ENCODE measurements at regions not wholly inside any gene's neighbourhood (a gene's known extent, or its start where the extent isn't known, plus 50 kb on each side); places are given as distances from the start of the nearest gene placed in this dataset.
A peak's percentile ranks its signal among the peaks of the same experiment; 100 is the strongest.

- no peaks in the 10 kb centered on the region for H3K36me3 ChIP-seq (ENCODE audit: control insufficient read depth in 2 of 2, insufficient read depth in 1 of 2, low read length in 2 of 2)
- ChIA-PET CTCF (interaction anchor here (0.6 to 0.9 kb wide), 3 partner anchors 8 to 102 kb away, joined by 3 read pairs; no protein-coding TSS in a partner anchor), POLR2A (no interaction called here)
- H3K4me3 ChIP-seq (ENCODE audit: low read depth, low read length): no peak overlapping the region
- no peaks in the 10 kb centered on the region for H3K4me1 ChIP-seq (ENCODE audit: control insufficient read depth, insufficient read depth, low read length)
- no peaks in the 10 kb centered on the region for H3K9me3 ChIP-seq (ENCODE audit: control insufficient read depth, insufficient read depth, low read depth, low read length)
- H3K27ac ChIP-seq (ENCODE audit: extremely low read depth, low read depth, low read length): no peak overlapping the region
- no peak for TF ChIP-seq ZBTB8A (tag by site-specific recombination; IDR thresholded peaks at IDR 0.05)
- TF ChIP-seq ZSCAN4 (tag by site-specific recombination; IDR thresholded peaks at IDR 0.05): peak; percentile 87
Measured at GRCh38 chr1:199010933-199011332, 372.1 kb downstream of the PTPRC start.

DNA sequence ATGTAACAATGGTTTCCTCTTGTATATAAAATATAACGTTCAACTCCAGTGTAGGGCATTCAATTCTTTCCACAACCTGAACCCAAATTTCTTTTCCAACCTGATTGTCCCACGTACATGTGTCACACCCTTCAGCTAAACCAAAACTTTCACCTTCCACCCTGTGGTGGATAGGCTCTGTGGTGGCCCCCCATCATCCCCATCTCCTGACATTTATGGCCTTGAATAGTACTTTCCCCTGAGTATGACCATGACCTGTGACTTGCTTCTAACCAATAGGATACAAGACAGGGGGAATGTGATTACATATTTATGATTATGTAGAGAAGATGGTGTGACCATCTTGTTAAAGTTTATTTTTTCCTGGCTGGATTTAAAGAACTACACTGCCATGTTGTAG is 377.0 kb downstream of the PTPRC start:
- ChIA-PET POLR2A (no interaction called here), CTCF (no interaction called here)
- no peak overlapping the region for H3K4me3 ChIP-seq (ENCODE audit: low read depth, low read length)
- H3K27ac ChIP-seq (ENCODE audit: extremely low read depth, low read depth, low read length): no peak overlapping the region
- no peaks in the 10 kb centered on the region for H3K9me3 ChIP-seq (ENCODE audit: control insufficient read depth, insufficient read depth, low read depth, low read length)
- no peaks in the 10 kb centered on the region for H3K4me1 ChIP-seq (ENCODE audit: control insufficient read depth, insufficient read depth, low read length)
- H3K36me3 ChIP-seq (ENCODE audit: control insufficient read depth in 2 of 2, insufficient read depth in 1 of 2, low read length in 2 of 2): no peaks in the 10 kb centered on the region
- TF ChIP-seq GLIS2 (tag by site-specific recombination; IDR thresholded peaks at IDR 0.05): no peak
- TF ChIP-seq MEIS1 (CRISPR knock-in tag; IDR thresholded peaks at IDR 0.05; ENCODE audit: borderline replicate concordance): no peak
- TF ChIP-seq ZNF544 (tag by site-specific recombination; IDR thresholded peaks at IDR 0.05): no peak
- TF ChIP-seq ZNF266 (tag by site-specific recombination; IDR thresholded peaks at IDR 0.05; ENCODE audit: low read depth): no peak
- TF ChIP-seq ZNF548 (tag by site-specific recombination; IDR thresholded peaks at IDR 0.05): no peak
- no peak for TF ChIP-seq ZBTB21 (tag by site-specific recombination; IDR thresholded peaks at IDR 0.05)
- no peak for TF ChIP-seq ZNF610 (tag by site-specific recombination; IDR thresholded peaks at IDR 0.05; ENCODE audit: borderline replicate concordance)
- TF ChIP-seq REPIN1 (tag by site-specific recombination; IDR thresholded peaks at IDR 0.05; ENCODE audit: low read depth): no peak
- no peak for TF ChIP-seq TSHZ1 (tag by site-specific recombination; IDR thresholded peaks at IDR 0.05; ENCODE audit: borderline replicate concordance)
- TF ChIP-seq ZNF580 (tag by site-specific recombination; IDR thresholded peaks at IDR 0.05): no peak
- no peak for TF ChIP-seq ZNF664 (tag by site-specific recombination; IDR thresholded peaks at IDR 0.05)
- no peak for TF ChIP-seq ZBTB10 (tag by site-specific recombination; IDR thresholded peaks at IDR 0.05)
- TF ChIP-seq, protein P1, sequence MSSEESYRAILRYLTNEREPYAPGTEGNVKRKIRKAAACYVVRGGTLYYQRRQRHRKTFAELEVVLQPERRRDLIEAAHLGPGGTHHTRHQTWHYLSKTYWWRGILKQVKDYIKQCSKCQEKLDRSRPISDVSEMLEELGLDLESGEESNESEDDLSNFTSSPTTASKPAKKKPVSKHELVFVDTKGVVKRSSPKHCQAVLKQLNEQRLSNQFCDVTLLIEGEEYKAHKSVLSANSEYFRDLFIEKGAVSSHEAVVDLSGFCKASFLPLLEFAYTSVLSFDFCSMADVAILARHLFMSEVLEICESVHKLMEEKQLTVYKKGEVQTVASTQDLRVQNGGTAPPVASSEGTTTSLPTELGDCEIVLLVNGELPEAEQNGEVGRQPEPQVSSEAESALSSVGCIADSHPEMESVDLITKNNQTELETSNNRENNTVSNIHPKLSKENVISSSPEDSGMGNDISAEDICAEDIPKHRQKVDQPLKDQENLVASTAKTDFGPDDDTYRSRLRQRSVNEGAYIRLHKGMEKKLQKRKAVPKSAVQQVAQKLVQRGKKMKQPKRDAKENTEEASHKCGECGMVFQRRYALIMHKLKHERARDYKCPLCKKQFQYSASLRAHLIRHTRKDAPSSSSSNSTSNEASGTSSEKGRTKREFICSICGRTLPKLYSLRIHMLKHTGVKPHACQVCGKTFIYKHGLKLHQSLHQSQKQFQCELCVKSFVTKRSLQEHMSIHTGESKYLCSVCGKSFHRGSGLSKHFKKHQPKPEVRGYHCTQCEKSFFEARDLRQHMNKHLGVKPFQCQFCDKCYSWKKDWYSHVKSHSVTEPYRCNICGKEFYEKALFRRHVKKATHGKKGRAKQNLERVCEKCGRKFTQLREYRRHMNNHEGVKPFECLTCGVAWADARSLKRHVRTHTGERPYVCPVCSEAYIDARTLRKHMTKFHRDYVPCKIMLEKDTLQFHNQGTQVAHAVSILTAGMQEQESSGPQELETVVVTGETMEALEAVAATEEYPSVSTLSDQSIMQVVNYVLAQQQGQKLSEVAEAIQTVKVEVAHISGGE (tag by site-specific recombination; conservative IDR thresholded peaks at IDR 0.05; ENCODE audit: low read depth): no peak
- TF ChIP-seq, protein P2, sequence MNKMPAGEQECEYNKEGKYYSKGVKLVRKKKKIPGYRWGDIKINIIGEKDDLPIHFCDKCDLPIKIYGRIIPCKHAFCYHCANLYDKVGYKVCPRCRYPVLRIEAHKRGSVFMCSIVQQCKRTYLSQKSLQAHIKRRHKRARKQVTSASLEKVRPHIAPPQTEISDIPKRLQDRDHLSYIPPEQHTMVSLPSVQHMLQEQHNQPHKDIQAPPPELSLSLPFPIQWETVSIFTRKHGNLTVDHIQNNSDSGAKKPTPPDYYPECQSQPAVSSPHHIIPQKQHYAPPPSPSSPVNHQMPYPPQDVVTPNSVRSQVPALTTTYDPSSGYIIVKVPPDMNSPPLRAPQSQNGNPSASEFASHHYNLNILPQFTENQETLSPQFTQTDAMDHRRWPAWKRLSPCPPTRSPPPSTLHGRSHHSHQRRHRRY (tag by site-specific recombination; IDR thresholded peaks at IDR 0.05): no peak
- no peak for TF ChIP-seq ZNF324 (tag by site-specific recombination; IDR thresholded peaks at IDR 0.05)
- no peak for TF ChIP-seq ZSCAN16 (tag by site-specific recombination; IDR thresholded peaks at IDR 0.05)
- no peak for TF ChIP-seq ZNF747 (tag by site-specific recombination; IDR thresholded peaks at IDR 0.05)
- TF ChIP-seq, protein P3, sequence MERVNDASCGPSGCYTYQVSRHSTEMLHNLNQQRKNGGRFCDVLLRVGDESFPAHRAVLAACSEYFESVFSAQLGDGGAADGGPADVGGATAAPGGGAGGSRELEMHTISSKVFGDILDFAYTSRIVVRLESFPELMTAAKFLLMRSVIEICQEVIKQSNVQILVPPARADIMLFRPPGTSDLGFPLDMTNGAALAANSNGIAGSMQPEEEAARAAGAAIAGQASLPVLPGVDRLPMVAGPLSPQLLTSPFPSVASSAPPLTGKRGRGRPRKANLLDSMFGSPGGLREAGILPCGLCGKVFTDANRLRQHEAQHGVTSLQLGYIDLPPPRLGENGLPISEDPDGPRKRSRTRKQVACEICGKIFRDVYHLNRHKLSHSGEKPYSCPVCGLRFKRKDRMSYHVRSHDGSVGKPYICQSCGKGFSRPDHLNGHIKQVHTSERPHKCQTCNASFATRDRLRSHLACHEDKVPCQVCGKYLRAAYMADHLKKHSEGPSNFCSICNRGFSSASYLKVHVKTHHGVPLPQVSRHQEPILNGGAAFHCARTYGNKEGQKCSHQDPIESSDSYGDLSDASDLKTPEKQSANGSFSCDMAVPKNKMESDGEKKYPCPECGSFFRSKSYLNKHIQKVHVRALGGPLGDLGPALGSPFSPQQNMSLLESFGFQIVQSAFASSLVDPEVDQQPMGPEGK (tag by site-specific recombination; IDR thresholded peaks at IDR 0.05): no peak

Data from HEK293 (cell line).